Kidney epithelial cell (primary cell): ENCODE measurements at regions not wholly inside any gene's neighbourhood (a gene's known extent, or its start where the extent isn't known, plus 50 kb on each side); places are given as distances from the start of the nearest gene placed in this dataset.

Source experiments
- DNase-seq: peaks from one replicate; pipeline ENCODE4 v3.0.0-alpha.2; 2010; ENCODE audit warnings: low read depth
- H3K27me3 ChIP-seq: 2 replicates; pipeline ENCODE4 v1.6.0; 2011; ENCODE audit warnings: low read length; ENCODE audit not compliant: control insufficient read depth, insufficient read depth
- H3K36me3 ChIP-seq: 2 replicates; pipeline ENCODE4 v1.5.1; 2011; ENCODE audit warnings: low read length; ENCODE audit not compliant: control insufficient read depth, insufficient read depth
- H3K4me3 ChIP-seq: 2 replicates; pipeline ENCODE4 v1.5.1; 2011; ENCODE audit warnings: low read depth, mild to moderate bottlenecking, control low read depth, low read length
- CTCF ChIP-seq: IDR thresholded peaks from 2 replicates; pipeline ENCODE4 v1.5.1; 2011; ENCODE audit warnings: mild to moderate bottlenecking, moderate library complexity, low read length, control low read depth, inconsistent platforms; ENCODE audit not compliant: insufficient read depth, poor library complexity, severe bottlenecking

- no peaks in the 10 kb centered on the region for H3K36me3 ChIP-seq
- no peak for DNase-seq
- TF ChIP-seq CTCF: no peak
These were observed 179.4 kb upstream of the IRX6 start for GRCh38 chr16:55144651-55145050.

GRCh38 chr16:55145771-55146603, 178.0 kb upstream of the IRX6 start:
- Histone ChIP-seq H3K4me3 (no peak overlapping the region), H3K27me3 (no peaks in the 10 kb centered on the region), H3K36me3 (no peaks in the 10 kb centered on the region)
- TF ChIP-seq CTCF: no peak
- DNase-seq: no peak

More at GRCh38 chr16:55144651-55145050, 179.4 kb upstream of the IRX6 start:
- Histone ChIP-seq H3K4me3 (no peak overlapping the region), H3K27me3 (no peaks in the 10 kb centered on the region)

DNA sequence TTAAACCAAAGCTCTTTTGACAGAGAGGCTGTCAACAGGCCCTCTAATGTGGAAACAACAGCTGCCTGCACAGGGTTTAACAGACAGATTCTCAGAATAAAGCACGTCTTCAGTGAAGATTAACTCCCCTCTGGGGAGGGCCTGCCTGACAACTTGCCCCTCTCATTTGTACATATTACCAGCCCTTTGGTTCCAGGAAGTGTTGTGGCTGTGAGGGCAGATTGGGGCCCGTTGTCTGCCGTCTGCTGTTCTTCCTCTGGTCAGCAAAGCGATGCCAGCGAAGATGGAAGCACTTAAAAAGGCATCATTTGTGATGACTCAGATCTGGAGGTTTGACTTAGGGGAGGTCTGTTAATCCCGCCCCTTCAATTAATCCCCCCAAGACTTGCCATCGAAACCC, 177.0 kb upstream of the IRX6 start:
- Histone ChIP-seq H3K36me3 (no peaks in the 10 kb centered on the region), H3K27me3 (no peaks in the 10 kb centered on the region), H3K4me3 (no peak overlapping the region)
- no peak for TF ChIP-seq CTCF
- DNase-seq: no peak

- TF ChIP-seq CTCF: no peak
- no peaks in the 10 kb centered on the region for H3K36me3 ChIP-seq
- no peaks in the 10 kb centered on the region for H3K27me3 ChIP-seq
- DNase-seq: no peak
- no peak overlapping the region for H3K4me3 ChIP-seq
These were observed 176.6 kb upstream of the IRX6 start for GRCh38 chr16:55147396-55147795.

GRCh38 chr16:55149622-55150021, 174.4 kb upstream of the IRX6 start:
- TF ChIP-seq CTCF: no peak
- no peak for DNase-seq
- Histone ChIP-seq H3K4me3 (no peak overlapping the region), H3K36me3 (no peaks in the 10 kb centered on the region), H3K27me3 (no peaks in the 10 kb centered on the region)
